HepG2 (cell line): ENCODE measurements at regions not wholly inside any gene's neighbourhood (a gene's known extent, or its start where the extent isn't known, plus 50 kb on each side); places are given as distances from the start of the nearest gene placed in this dataset.

ENCODE experiments used
- ATAC-seq: fragments of 200-7000 bp; cut with Tn5 transposase; 3 replicates; pipeline ENCODE4 v1.9.1; 2020; ENCODE audit warnings: mild to moderate bottlenecking, moderate library complexity
- BruUV-seq: library from RNA; stranded (reverse); fragments of 400-500 nt; replicated peaks from 2 replicates; lab custom pipeline; 2021; lab: Mats Ljungman, UMichigan
- CTCF ChIA-PET: fragments of 300-600 bp; formaldehyde crosslinking; extraction: SDS; loops from one replicate; lab custom pipeline; 2021; ENCODE audit warnings: low total read pairs, inconsistent platforms, low intra/inter-chr PET ratio; lab: Yijun Ruan, JAX
- POLR2A ChIA-PET: fragments of 350-600 bp; sonication (Branson Sonifier 250); formaldehyde crosslinking; loops from one replicate; lab custom pipeline; 2020; ENCODE audit warnings: antibody characterized with exemption, inconsistent platforms; lab: Yijun Ruan, JAX
- DNase-seq: peaks from one replicate; pipeline ENCODE4 v3.0.0-alpha.2; 2015; ENCODE audit warnings: low spot score
- FAIRE-seq: peaks from 3 replicates; lab custom pipeline; 2011; peaks lifted over from hg19 to GRCh38; lab: Jason Lieb, UNC
- H2AFZ ChIP-seq: one replicate; pipeline ENCODE4 v1.6.1; 2011; ENCODE audit warnings: low read length, inconsistent platforms
- H3K27ac ChIP-seq: fragments of 300-600 bp; 3 replicates; pipeline ENCODE4 v1.8.0; 2011; ENCODE audit warnings: mixed run types, mild to moderate bottlenecking, mixed read lengths, low read length, inconsistent platforms; ENCODE audit not compliant: insufficient read depth; ENCODE audit errors: extremely low read length
- H3K27me3 ChIP-seq, 2 experiments: fragments of 200-600 bp in 1 of 2; 2 replicates in 1 of 2; 3 replicates in 1 of 2; pipeline versions ENCODE4 v1.6.0 to v1.8.0; 2011; ENCODE audit warnings: low read length in 2 of 2, mild to moderate bottlenecking in 2 of 2, moderate library complexity in 2 of 2, inconsistent platforms in 1 of 2; ENCODE audit not compliant: insufficient read depth in 2 of 2, control insufficient read depth in 1 of 2
- H3K36me3 ChIP-seq, 2 experiments: fragments of 200-600 bp in 1 of 2; replicated peaks in 1 of 2; 2 replicates in 1 of 2; 3 replicates in 1 of 2; pipeline versions ENCODE4 v1.5.1 to v1.8.0; 2011; ENCODE audit warnings: low read length in 2 of 2, inconsistent platforms in 1 of 2; ENCODE audit not compliant: insufficient read depth in 2 of 2, control insufficient read depth in 1 of 2
- H3K4me1 ChIP-seq: 2 replicates; pipeline ENCODE4 v1.5.1; 2012; ENCODE audit warnings: low read length, inconsistent platforms; ENCODE audit not compliant: insufficient read depth
- H3K4me2 ChIP-seq: 2 replicates; pipeline ENCODE4 v1.6.0; 2011; ENCODE audit warnings: low read depth, low read length, inconsistent platforms
- H3K4me3 ChIP-seq, 3 experiments: fragments of 200-600 bp in 1 of 3; sonication (generic), shearing (Covaris generic) in 1 of 3; replicated peaks in 1 of 3; 2 replicates each; pipeline ENCODE4 v1.5.1; 2011 to 2016; ENCODE audit warnings: low read length in 3 of 3, inconsistent platforms in 2 of 3, low read depth in 2 of 3, mild to moderate bottlenecking in 2 of 3, control low read depth in 1 of 3, mixed read lengths in 1 of 3; ENCODE audit not compliant: insufficient read depth in 1 of 3
- H3K79me2 ChIP-seq: one replicate; pipeline ENCODE4 v1.6.1; 2011; ENCODE audit warnings: low read length, inconsistent platforms; ENCODE audit not compliant: insufficient read depth
- H3K9ac ChIP-seq: 2 replicates; pipeline ENCODE4 v1.6.0; 2011; ENCODE audit warnings: mild to moderate bottlenecking, low read depth, low read length, inconsistent platforms; ENCODE audit not compliant: insufficient read depth
- H3K9me3 ChIP-seq: 2 replicates; pipeline ENCODE4 v1.5.1; 2012; ENCODE audit warnings: mild to moderate bottlenecking, low read length
- H4K20me1 ChIP-seq: 2 replicates; pipeline ENCODE4 v1.6.0; 2011; ENCODE audit warnings: inconsistent platforms, mild to moderate bottlenecking, low read length, moderate library complexity; ENCODE audit not compliant: insufficient read depth
- ARNT2 ChIP-seq: sonication (generic); formaldehyde crosslinking; IDR thresholded peaks from 2 replicates; pipeline ENCODE4 v1.8.0; 2022; ENCODE audit warnings: mild to moderate bottlenecking, low read depth, missing genetic modification reagents, moderate library complexity
- CHD2 ChIP-seq: IDR thresholded peaks from 2 replicates; pipeline ENCODE4 v1.6.1; 2011; ENCODE audit warnings: low read depth, low read length, improper control_type of control experiment
- JUND ChIP-seq: sonication (generic); formaldehyde crosslinking; IDR thresholded peaks from 2 replicates; pipeline ENCODE4 v1.8.0; 2022; ENCODE audit warnings: mild to moderate bottlenecking, missing genetic modification reagents
- NFRKB ChIP-seq: fragments of 450-650 bp; IDR thresholded peaks from 2 replicates; pipeline ENCODE4 v1.6.1; 2017
- SRF ChIP-seq: IDR thresholded peaks from 2 replicates; pipeline ENCODE4 v1.6.1; 2011; ENCODE audit warnings: mild to moderate bottlenecking, low read depth, low read length, moderate library complexity
- STAG1 ChIP-seq: sonication (generic); formaldehyde crosslinking; IDR thresholded peaks from 2 replicates; pipeline ENCODE4 v1.4.0; 2020; ENCODE audit warnings: missing genetic modification reagents
- TSC22D2 ChIP-seq: sonication (generic); formaldehyde crosslinking; IDR thresholded peaks from 2 replicates; pipeline ENCODE4 v1.5.1; 2020; ENCODE audit warnings: missing genetic modification reagents, mild to moderate bottlenecking, borderline replicate concordance
- ZBTB39 ChIP-seq: sonication (generic); formaldehyde crosslinking; IDR thresholded peaks from 2 replicates; pipeline ENCODE4 v1.5.0; 2020; ENCODE audit warnings: missing genetic modification reagents
- ZFP91 ChIP-seq: sonication (generic); formaldehyde crosslinking; IDR thresholded peaks from 2 replicates; pipeline ENCODE4 v1.9.0; 2022; ENCODE audit warnings: missing genetic modification reagents, mild to moderate bottlenecking, borderline replicate concordance
- ZNF232 ChIP-seq: sonication (generic); formaldehyde crosslinking; IDR thresholded peaks from 2 replicates; pipeline ENCODE4 v1.4.0; 2020; ENCODE audit warnings: missing genetic modification reagents, borderline replicate concordance
- ZNF317 ChIP-seq: sonication (generic); formaldehyde crosslinking; IDR thresholded peaks from 2 replicates; pipeline ENCODE4 v1.5.0; 2020; ENCODE audit warnings: mild to moderate bottlenecking, missing genetic modification reagents
- ZNF558 ChIP-seq: sonication (generic); formaldehyde crosslinking; IDR thresholded peaks from 2 replicates; pipeline ENCODE4 v1.9.0; 2022; ENCODE audit warnings: mild to moderate bottlenecking, missing genetic modification reagents, borderline replicate concordance
- ZNF567 ChIP-seq: sonication (generic); formaldehyde crosslinking; IDR thresholded peaks from 2 replicates; pipeline ENCODE4 v1.8.1; 2023; ENCODE audit warnings: mild to moderate bottlenecking, missing genetic modification reagents, borderline replicate concordance
- ZZZ3 ChIP-seq: sonication (generic); formaldehyde crosslinking; IDR thresholded peaks from 2 replicates; pipeline ENCODE4 v1.4.0; 2020; ENCODE audit warnings: missing genetic modification reagents, mild to moderate bottlenecking, borderline replicate concordance
- WGBS: methylation state at CpG from one replicate; pipeline ENCODE4 v1.1.6; 2017; ENCODE audit warnings: low lambda C conversion rate; 5-methylcytosine and 5-hydroxymethylcytosine counted together
- in situ Hi-C: cut with HindIII; loops from 2 replicates; pipeline ENCODE4 v1.10.0; 2017; ENCODE audit warnings: low pct_unique_long_range_greater_than_20kb; ENCODE audit not compliant: extremely low pct_ligation_motif_present
- intact Hi-C: fragments of 100-400 bp; cut with micrococcal nuclease; formaldehyde crosslinking; loops from one replicate; pipeline ENCODE4 v1.10.0; 2022; ENCODE audit not compliant: unreplicated experiment

DNA sequence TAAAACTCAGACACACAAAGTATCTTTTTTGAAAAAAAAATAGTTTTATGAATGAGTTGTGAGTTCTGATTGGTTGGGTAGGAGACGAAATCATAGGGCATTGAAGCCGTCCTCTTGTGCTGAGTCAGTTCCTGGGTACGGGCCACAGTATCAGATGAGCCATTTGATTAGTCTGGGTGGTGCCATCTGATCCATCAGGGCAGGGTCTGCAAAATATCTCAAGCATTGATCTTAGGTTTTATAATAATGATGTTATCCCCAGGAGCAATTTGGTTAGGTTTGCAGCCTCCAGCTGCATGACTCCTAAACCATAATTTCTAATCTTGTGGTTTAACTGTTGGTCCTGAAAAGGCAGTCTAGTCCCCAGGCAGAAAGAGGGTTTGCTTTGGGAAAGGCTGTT lies 1310.6 kb downstream of the SLITRK1 start:
- ChIA-PET POLR2A (no interaction called here), CTCF (no interaction called here)
- H2AFZ ChIP-seq, result no peak overlapping the region
- H3K4me3 ChIP-seq, result no peak overlapping the region
- H3K27ac ChIP-seq, result no peak overlapping the region
- in situ Hi-C loops, result no loop called here
- H3K9ac ChIP-seq, result no peak overlapping the region
- DNase-seq (no peak), ATAC-seq (no peak), FAIRE-seq (no peak)
- TF ChIP-seq CHD2, result no peak
- no peak for TF ChIP-seq ZNF317 (CRISPR knock-in tag)
- no peak for TF ChIP-seq ZFP91 (CRISPR knock-in tag)
- TF ChIP-seq STAG1 (CRISPR knock-in tag), result no peak
- no peak for TF ChIP-seq NFRKB
- TF ChIP-seq ZNF567, result no peak
- TF ChIP-seq JUND, result no peak
- no peak for TF ChIP-seq ARNT2
- TF ChIP-seq ZNF232 (CRISPR knock-in tag), result no peak
- TF ChIP-seq SRF, result no peak
- no peak for TF ChIP-seq TSC22D2 (CRISPR knock-in tag)
- no peak for TF ChIP-seq ZBTB39 (CRISPR knock-in tag)
- TF ChIP-seq ZZZ3 (CRISPR knock-in tag), result no peak
- TF ChIP-seq ZNF558 (CRISPR knock-in tag), result no peak
- no peaks in the 10 kb centered on the region for H3K27me3 ChIP-seq
- H3K4me1 ChIP-seq, result no peaks in the 10 kb centered on the region
- H3K79me2 ChIP-seq, result no peaks in the 10 kb centered on the region
- intact Hi-C loops, result no loop called here
- BruUV-seq, result no TSS peak
- no peaks in the 10 kb centered on the region for H3K36me3 ChIP-seq
- H3K9me3 ChIP-seq, result peaks cover 34% of the 10 kb centered on the region
- WGBS, result 2% methylated on average over 3 of the region's 3 CpGs
- H4K20me1 ChIP-seq, result no peaks in the 10 kb centered on the region
- no peak overlapping the region for H3K4me2 ChIP-seq
